ENCODE measurements at regions not wholly inside any gene's neighbourhood (a gene's known extent, or its start where the extent isn't known, plus 50 kb on each side); places are given as distances from the start of the nearest gene placed in this dataset.

- no peak for DNase-seq
- no peak for TF ChIP-seq POLR2AphosphoS5 (IDR thresholded peaks at IDR 0.05)
- TF ChIP-seq POLR2A (IDR thresholded peaks at IDR 0.05): no peak
- TF ChIP-seq CTCF (IDR thresholded peaks at IDR 0.05): no peak
- no peak for TF ChIP-seq EP300 (IDR thresholded peaks at IDR 0.05)
- intact Hi-C loops (cut with DNase I): no loop called here
- Histone ChIP-seq H3K9me3 (no peaks in the 10 kb centered on the region), H3K27me3 (no peaks in the 10 kb centered on the region), H3K27ac (no peak overlapping the region), H3K4me1 (peaks cover 0 to 4% (median 0%) of the 10 kb centered on the region in 4 donors), H3K36me3 (no peaks in the 10 kb centered on the region), H3K4me3 (no peak overlapping the region)
- WGBS, 2 donors: 87 to 93% methylated on average over 1 of the region's 1 CpG
Observed at GRCh38 chr3:73215281-73215680, 153.8 kb downstream of the EBLN2 start.

- intact Hi-C loops (cut with DNase I): no loop called here
- Histone ChIP-seq H3K9me3 (no peaks in the 10 kb centered on the region), H3K4me1 (peaks cover 0 to 4% (median 0%) of the 10 kb centered on the region in 4 donors), H3K27me3 (no peaks in the 10 kb centered on the region), H3K36me3 (no peaks in the 10 kb centered on the region), H3K27ac (no peak overlapping the region), H3K4me3 (no peak overlapping the region)
- TF ChIP-seq CTCF (IDR thresholded peaks at IDR 0.05): no peak
- no peak for TF ChIP-seq POLR2AphosphoS5 (IDR thresholded peaks at IDR 0.05)
- no peak for TF ChIP-seq POLR2A (IDR thresholded peaks at IDR 0.05)
- TF ChIP-seq EP300 (IDR thresholded peaks at IDR 0.05): no peak
- DNase-seq: no peak
- 91 to 92% methylated on average over 4 of the region's 4 CpGs for WGBS, 2 donors
Observed at GRCh38 chr3:73215901-73216300, 154.4 kb downstream of the EBLN2 start.

- H3K36me3 ChIP-seq: no peaks in the 10 kb centered on the region
- TF ChIP-seq EP300 (IDR thresholded peaks at IDR 0.05) (no peak), CTCF (IDR thresholded peaks at IDR 0.05) (no peak), POLR2AphosphoS5 (IDR thresholded peaks at IDR 0.05) (no peak), POLR2A (IDR thresholded peaks at IDR 0.05) (no peak)
- peaks cover 0 to 4% (median 0%) of the 10 kb centered on the region in 4 donors for H3K4me1 ChIP-seq
- no peak overlapping the region for H3K4me3 ChIP-seq
- no peaks in the 10 kb centered on the region for H3K27me3 ChIP-seq
- H3K9me3 ChIP-seq: no peaks in the 10 kb centered on the region
- no peak overlapping the region for H3K27ac ChIP-seq
- DNase-seq: no peak
- 91 to 95% methylated on average over 1 of the region's 1 CpG for WGBS, 2 donors
- intact Hi-C loops (cut with DNase I): no loop called here
Observed at GRCh38 chr3:73216310-73216709, 154.9 kb downstream of the EBLN2 start.

GRCh38 chr3:73222126-73222525, 160.7 kb downstream of the EBLN2 start:
- H3K36me3 ChIP-seq: no peaks in the 10 kb centered on the region
- H3K4me1 ChIP-seq: no peaks in the 10 kb centered on the region
- intact Hi-C loops (cut with DNase I): no loop called here
- no peak for TF ChIP-seq POLR2AphosphoS5 (IDR thresholded peaks at IDR 0.05)
- no peak for TF ChIP-seq CTCF (IDR thresholded peaks at IDR 0.05)
- TF ChIP-seq POLR2A (IDR thresholded peaks at IDR 0.05): no peak
- TF ChIP-seq EP300 (IDR thresholded peaks at IDR 0.05): no peak
- no peaks in the 10 kb centered on the region for H3K27me3 ChIP-seq
- H3K4me3 ChIP-seq: no peak overlapping the region
- no peak for DNase-seq
- no peaks in the 10 kb centered on the region for H3K9me3 ChIP-seq
- WGBS, 2 donors: 87 to 89% methylated on average over 4 of the region's 4 CpGs
- no peak overlapping the region for H3K27ac ChIP-seq

- H3K27ac ChIP-seq: no peak overlapping the region
- DNase-seq: no peak
- WGBS, 2 donors: 64 to 78% methylated on average over 8 of the region's 8 CpGs
- no peaks in the 10 kb centered on the region for H3K4me1 ChIP-seq
- H3K4me3 ChIP-seq: no peak overlapping the region
- H3K9me3 ChIP-seq: no peaks in the 10 kb centered on the region
- no peaks in the 10 kb centered on the region for H3K36me3 ChIP-seq
- no peak for TF ChIP-seq POLR2AphosphoS5 (IDR thresholded peaks at IDR 0.05)
- TF ChIP-seq POLR2A (IDR thresholded peaks at IDR 0.05): no peak
- TF ChIP-seq CTCF (IDR thresholded peaks at IDR 0.05): no peak
- no peak for TF ChIP-seq EP300 (IDR thresholded peaks at IDR 0.05)
- H3K27me3 ChIP-seq: no peaks in the 10 kb centered on the region
- intact Hi-C loops (cut with DNase I): no loop called here
Observed at GRCh38 chr3:73225146-73225855, 163.8 kb downstream of the EBLN2 start.
